T-helper 2 cell treated with Interferon-gamma antibody and Interleukin-4, amounts not matched to agents 100 ng/mL and 5 ng/mL, for 36 hours (primary cell): ENCODE measurements at regions not wholly inside any gene's neighbourhood (a gene's known extent, or its start where the extent isn't known, plus 50 kb on each side); places are given as distances from the start of the nearest gene placed in this dataset.
"Not testable (repeated sequence)": the region's sequence is repeated elsewhere in the genome, so short reads cannot be mapped to it uniquely, and the experiment has no call there.

Source experiments
- intact Hi-C: fragments of 100-400 bp; cut with micrococcal nuclease; formaldehyde crosslinking; loops from one replicate; pipeline ENCODE4 v1.15.1; 2023

- intact Hi-C loops = no loop called here
Measured at GRCh38 chrX:137227151-137227550, 193.4 kb upstream of the GPR101 start.

DNA sequence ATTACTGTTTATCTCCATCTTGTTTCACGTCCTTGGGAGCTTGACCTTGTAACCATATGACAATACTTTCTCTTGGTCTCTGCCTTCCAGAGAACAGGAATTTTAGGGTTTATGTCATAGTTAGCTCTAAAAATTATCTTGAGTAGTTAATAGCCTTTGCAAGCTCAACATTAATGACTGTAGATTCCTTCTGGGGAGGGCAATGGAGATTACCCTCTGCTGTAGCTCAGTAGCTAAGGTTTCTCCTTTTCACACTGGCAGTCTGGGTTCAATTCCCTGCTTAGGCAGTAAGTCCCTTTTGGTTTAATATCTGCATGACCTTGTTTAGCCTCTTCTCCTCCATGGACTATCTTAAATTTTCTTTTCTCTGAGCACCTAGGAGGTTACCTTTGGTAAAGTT lies 181.7 kb upstream of the GPR101 start:
- intact Hi-C loops = no loop called here

DNA sequence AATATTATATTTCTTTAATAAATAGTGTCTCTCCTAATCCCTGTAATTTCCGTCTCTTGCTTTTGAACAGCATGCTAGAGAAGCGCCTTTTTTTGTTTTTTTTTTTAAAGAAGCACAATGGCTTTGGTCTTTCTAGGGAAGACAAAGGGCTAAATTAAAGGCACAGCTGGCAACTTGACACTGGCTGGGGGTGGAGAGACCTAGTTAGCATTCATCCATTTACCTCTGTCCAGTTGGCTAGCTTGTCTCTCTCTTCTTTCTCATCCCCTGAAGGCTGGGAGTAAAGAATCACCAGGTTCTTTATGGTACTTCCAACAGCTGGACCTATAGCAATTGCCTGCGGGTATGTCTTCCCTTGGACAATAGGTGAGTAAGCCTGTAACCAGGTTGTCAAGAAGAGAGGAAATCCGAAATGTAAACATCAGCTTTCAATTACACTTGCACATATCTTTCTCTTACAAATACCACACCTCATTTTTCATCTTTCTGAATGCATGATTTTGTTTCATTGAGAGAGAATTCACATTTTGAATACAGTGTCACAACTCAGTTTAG lies 178.4 kb upstream of the GPR101 start:
- intact Hi-C loops = no loop called here

DNA sequence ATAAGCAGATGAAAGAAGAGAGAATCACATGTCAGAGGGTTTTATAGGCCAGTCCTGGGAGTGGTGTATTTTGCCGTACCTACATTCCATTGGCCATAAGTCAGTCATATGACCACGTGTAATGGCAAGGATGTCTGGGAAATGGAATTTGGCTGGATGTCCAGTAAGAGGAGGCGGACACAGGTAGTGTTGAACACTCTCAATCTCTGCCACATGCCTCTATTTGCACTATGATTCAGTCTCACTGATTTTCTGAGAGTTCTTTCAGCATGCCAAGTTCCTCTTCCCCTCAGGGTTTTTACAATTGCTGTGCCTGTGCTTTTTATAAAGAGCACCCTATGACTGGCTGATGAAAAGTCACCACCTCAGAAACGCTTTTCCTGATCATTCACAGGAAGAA lies 164.2 kb upstream of the GPR101 start:
- intact Hi-C loops = no loop called here

DNA sequence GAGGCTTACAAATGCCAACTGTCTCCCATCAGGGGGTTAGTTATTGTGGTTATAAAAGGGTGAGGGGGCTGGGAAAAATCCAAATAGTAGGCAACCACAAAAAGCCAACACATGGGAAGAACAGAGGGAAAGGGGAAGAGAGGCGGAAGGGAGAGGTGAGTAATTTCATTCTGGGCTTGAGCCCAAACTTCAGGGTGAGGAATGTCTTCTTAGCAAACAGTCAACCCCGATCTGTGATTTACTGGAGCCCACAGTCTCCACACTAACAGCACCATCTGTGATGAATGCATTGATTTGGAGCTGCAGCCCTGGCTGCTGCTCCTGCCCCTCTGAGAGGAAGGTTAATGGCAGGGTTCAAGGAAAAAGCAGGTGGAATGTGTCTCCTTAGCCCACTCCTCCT lies 162.2 kb upstream of the GPR101 start:
- intact Hi-C loops = no loop called here

- intact Hi-C loops = no loop called here
Measured at GRCh38 chrX:137195296-137195695, 161.5 kb upstream of the GPR101 start.

- intact Hi-C loops = loop anchor here (1.0 kb wide), 1 partner anchor 240 kb away; no protein-coding TSS in a partner anchor
Measured at GRCh38 chrX:137194164-137194563, 160.4 kb upstream of the GPR101 start.

DNA sequence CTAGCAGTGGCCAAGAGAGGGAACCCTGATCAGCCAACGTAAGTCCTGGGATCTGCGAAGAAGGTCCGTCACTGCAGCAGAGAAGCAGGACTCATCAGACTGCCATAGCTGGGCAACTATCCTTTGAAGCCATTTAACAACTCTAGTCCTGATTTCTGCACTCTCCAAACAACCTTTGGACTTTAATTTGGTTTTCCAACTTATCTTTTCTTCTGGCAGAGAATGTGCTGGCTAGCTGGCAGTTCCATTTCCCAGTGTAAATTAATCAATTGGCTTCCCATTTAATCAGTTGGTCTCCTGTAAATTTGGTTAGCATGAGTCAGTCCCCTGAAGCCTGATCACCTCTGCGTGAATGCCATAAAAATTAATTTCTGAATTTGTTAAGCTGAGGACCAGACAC lies 153.7 kb upstream of the GPR101 start:
- intact Hi-C loops = no loop called here

GRCh38 chrX:137178392-137178791 lies 144.6 kb upstream of the GPR101 start:
- intact Hi-C loops = no loop called here

GRCh38 chrX:137172317-137172948 lies 138.6 kb upstream of the GPR101 start:
- intact Hi-C loops = no loop called here

GRCh38 chrX:137171626-137172025 lies 137.8 kb upstream of the GPR101 start:
- intact Hi-C loops = no loop called here

GRCh38 chrX:137166591-137166990 lies 132.8 kb upstream of the GPR101 start:
- intact Hi-C loops = no loop called here

- intact Hi-C loops = no loop called here
Measured at GRCh38 chrX:137164329-137164728, 130.5 kb upstream of the GPR101 start.

- intact Hi-C loops = no loop called here
Measured at GRCh38 chrX:137151403-137151802, 117.6 kb upstream of the GPR101 start.

- intact Hi-C loops = no loop called here
Measured at GRCh38 chrX:137143864-137144263, 110.1 kb upstream of the GPR101 start.

DNA sequence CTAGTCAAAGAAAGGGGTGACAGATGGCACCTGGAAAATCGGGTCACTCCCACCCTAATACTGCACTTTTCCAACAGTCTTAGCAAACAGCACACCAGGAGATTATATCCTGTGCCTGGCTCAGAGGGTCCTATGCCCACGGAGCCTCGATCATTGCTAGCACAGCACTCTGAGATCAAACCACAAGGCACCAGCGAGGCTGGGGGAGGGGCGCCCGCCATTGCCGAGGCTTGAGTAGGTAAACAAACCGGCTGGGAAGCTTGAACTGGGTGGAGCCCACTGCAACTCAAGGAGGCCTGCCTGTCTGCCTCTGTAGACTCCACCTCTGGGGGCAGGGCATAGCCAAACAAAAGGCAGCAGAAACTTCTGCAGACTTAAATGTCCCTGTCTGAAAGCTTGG lies 88.9 kb upstream of the GPR101 start:
- intact Hi-C loops = not testable (repeated sequence)

GRCh38 chrX:137119049-137119448 lies 85.3 kb upstream of the GPR101 start:
- intact Hi-C loops = no loop called here

- intact Hi-C loops = no loop called here
Measured at GRCh38 chrX:137118536-137118935, 84.7 kb upstream of the GPR101 start.

DNA sequence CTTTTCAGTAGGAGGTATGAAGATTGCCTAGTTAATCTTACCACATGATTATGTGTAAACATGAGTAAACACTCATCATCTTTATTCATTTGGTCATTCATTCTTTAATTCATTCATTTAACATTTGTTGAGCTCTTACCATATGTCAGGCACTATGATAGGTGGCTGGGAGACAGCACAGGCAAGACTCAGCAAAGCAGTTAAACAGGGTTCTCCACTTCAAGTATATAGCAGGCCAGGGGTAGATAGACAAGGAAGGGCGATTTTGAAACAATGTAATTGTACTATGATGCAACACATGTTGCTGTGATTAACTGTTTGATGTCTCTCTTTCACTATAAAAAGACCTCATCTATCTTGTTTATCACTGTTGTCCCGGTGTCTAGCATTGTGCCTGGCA lies 84.3 kb upstream of the GPR101 start:
- intact Hi-C loops = no loop called here

DNA sequence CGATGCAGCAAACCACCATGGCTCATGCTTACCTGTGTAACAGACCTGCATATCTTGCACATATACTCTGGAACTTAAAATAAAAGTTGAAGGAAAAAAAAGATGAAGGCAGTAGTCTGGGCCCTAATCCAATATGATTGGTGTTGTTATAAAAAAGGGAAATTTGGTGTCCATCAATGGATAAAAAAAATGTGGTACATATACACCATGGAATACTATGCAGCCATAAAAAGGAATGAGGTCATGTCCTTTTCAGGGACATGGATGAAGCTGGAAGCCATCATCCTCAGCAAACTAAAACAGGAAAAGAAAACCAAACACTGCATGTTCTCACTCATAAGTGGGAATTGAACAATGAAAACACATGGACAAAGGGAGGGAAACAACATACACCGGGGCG lies 74.1 kb upstream of the GPR101 start:
- intact Hi-C loops = not testable (repeated sequence)

GRCh38 chrX:137101273-137101990 lies 67.6 kb upstream of the GPR101 start:
- intact Hi-C loops = no loop called here
